ENCODE measurements at regions not wholly inside any gene's neighbourhood (a gene's known extent, or its start where the extent isn't known, plus 50 kb on each side); places are given as distances from the start of the nearest gene placed in this dataset.

DNA sequence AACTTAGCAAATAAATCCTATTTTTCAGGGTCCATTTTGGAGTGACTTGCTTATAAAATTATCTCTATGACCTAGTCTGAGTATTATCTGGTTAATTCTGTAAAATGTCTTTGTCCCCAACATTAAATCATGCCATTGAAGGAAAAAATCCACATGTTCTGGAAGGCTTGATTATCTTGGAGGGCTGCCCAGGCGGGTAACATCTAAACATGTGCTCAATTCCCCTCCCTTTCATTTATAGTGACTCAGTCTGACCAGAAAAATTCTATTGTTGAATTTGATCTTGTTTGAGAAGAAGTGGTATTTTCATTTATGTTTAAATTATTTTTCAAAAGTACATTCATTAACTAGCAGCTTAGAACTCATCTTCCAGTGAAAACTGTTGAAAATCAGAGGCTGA, 55.4 kb upstream of the SLC10A7 start:
- no peak for DNase-seq (ENCODE audit: low read depth)

DNA sequence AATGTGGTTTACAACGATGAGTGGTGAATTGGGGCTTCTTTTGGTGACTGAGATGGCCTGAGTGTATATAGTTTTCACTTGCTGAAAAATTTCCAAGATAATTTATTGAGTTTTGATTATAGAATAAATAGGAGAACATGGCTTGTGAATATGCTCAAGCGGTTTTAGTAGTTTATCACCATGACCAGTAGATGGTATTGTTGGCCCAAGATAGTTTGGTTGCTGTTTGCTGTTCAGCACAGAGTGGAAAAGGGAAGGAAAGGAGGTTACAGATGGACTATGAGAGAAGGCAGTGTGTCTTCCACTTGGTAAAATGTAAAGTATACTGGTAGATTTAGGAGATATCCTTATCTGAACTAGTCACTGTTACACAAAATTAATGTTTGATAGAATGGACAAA, 55.8 kb upstream of the POU4F2 start:
- no peak for DNase-seq (ENCODE audit: low read depth)

- peak; percentile 20 for DNase-seq (ENCODE audit: low read depth)
Observed at GRCh38 chr4:146585761-146586333, 52.8 kb upstream of the POU4F2 start.
